OCI-LY3 (cell line): ENCODE measurements at regions not wholly inside any gene's neighbourhood (a gene's known extent, or its start where the extent isn't known, plus 50 kb on each side); places are given as distances from the start of the nearest gene placed in this dataset.

ENCODE experiments used
- H2AFZ ChIP-seq: fragments of 200-600, 300-600 bp; shearing (Covaris generic); 2 replicates; pipeline ENCODE4 v1.6.0; 2014; ENCODE audit warnings: antibody characterized with exemption, low read depth, low read length
- H3K27ac ChIP-seq: fragments of 200-600, 300-600 bp; sonication (generic); 2 replicates; pipeline ENCODE4 v1.5.1; 2014; ENCODE audit warnings: mild to moderate bottlenecking, low read length, moderate library complexity, mixed read lengths
- H3K27me3 ChIP-seq: fragments of 200-600, 300-600 bp; sonication (generic); 2 replicates; pipeline ENCODE4 v1.6.1; 2014; ENCODE audit warnings: low read depth, low read length, mixed read lengths
- H3K36me3 ChIP-seq: fragments of 200-600, 300-600 bp; sonication (generic); replicated peaks from 2 replicates; pipeline ENCODE3; 2014; ENCODE audit warnings: low read depth, low read length, mixed read lengths
- H3K4me1 ChIP-seq: fragments of 300-600, 200-600 bp; sonication (generic); 2 replicates; pipeline ENCODE4 v1.6.1; 2014; ENCODE audit warnings: low read length, mixed read lengths
- H3K4me2 ChIP-seq: fragments of 200-600, 300-600 bp; sonication (generic); 2 replicates; pipeline ENCODE4 v1.6.1; 2014; ENCODE audit warnings: low read length, mixed read lengths
- H3K4me3 ChIP-seq: fragments of 300-600, 200-600 bp; sonication (generic); 2 replicates; pipeline ENCODE4 v1.5.1; 2014; ENCODE audit warnings: antibody characterized with exemption, mild to moderate bottlenecking, low read length, moderate library complexity
- H3K79me2 ChIP-seq: fragments of 300-600, 200-600 bp; shearing (Covaris generic); 2 replicates; pipeline ENCODE4 v1.6.1; 2014; ENCODE audit warnings: mild to moderate bottlenecking, low read length, mixed read lengths
- H3K9ac ChIP-seq: fragments of 300-600, 200-600 bp; shearing (Covaris generic); 2 replicates; pipeline ENCODE4 v1.6.0; 2014; ENCODE audit warnings: mild to moderate bottlenecking, low read length, moderate library complexity
- H3K9me3 ChIP-seq: fragments of 200-600, 300-600 bp; shearing (Covaris generic); 2 replicates; pipeline ENCODE4 v1.6.1; 2014; ENCODE audit warnings: low read length, mixed read lengths; ENCODE audit not compliant: insufficient read depth
- H4K20me1 ChIP-seq: fragments of 200-600, 300-600 bp; sonication (generic); 2 replicates; pipeline ENCODE4 v1.6.1; 2016; ENCODE audit warnings: low read length, mixed read lengths; ENCODE audit not compliant: insufficient read depth
- EZH2phosphoT487 ChIP-seq: fragments of 200-600 bp; shearing (Covaris generic); IDR thresholded peaks from 2 replicates; pipeline ENCODE4 v1.6.1; 2018; ENCODE audit warnings: antibody characterized with exemption, mixed run types, low read depth
- TF ChIP-seq, protein P1 (sequence below): fragments of 200-600, 300-600 bp; sonication (generic); IDR thresholded peaks from 2 replicates; pipeline ENCODE4 v1.5.1; 2014; ENCODE audit warnings: antibody characterized with exemption, low read length, low read depth

DNA sequence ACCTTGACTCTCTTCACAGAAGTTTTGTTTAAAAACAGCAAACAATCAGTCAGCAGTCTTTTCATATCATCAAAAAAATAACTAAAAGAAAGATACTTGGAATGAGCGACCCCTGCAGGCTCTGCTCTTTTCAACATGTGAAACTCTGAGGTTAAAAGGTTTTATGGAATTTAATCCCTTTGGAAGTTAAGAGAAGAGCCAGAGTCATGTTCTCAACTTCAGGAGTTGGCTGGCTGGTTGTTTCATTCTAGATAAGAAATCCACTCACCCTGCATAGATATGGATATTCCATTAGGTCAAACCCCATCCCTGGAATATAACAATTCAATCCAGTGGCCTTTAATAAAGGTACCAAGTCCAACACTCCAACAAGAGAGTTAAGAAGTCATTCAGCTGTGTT lies 115.6 kb upstream of the RMDN2 start:
- H3K4me1 ChIP-seq, result peaks cover 4% of the 10 kb centered on the region; the same call in 1 of the 2 replicates
- H3K4me3 ChIP-seq, result no peak overlapping the region
- TF ChIP-seq, protein P1, sequence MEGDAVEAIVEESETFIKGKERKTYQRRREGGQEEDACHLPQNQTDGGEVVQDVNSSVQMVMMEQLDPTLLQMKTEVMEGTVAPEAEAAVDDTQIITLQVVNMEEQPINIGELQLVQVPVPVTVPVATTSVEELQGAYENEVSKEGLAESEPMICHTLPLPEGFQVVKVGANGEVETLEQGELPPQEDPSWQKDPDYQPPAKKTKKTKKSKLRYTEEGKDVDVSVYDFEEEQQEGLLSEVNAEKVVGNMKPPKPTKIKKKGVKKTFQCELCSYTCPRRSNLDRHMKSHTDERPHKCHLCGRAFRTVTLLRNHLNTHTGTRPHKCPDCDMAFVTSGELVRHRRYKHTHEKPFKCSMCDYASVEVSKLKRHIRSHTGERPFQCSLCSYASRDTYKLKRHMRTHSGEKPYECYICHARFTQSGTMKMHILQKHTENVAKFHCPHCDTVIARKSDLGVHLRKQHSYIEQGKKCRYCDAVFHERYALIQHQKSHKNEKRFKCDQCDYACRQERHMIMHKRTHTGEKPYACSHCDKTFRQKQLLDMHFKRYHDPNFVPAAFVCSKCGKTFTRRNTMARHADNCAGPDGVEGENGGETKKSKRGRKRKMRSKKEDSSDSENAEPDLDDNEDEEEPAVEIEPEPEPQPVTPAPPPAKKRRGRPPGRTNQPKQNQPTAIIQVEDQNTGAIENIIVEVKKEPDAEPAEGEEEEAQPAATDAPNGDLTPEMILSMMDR, result peak; percentile 69
- TF ChIP-seq EZH2phosphoT487, result no peak
- H3K36me3 ChIP-seq, result no peaks in the 10 kb centered on the region
- no peaks in the 10 kb centered on the region for H3K79me2 ChIP-seq
- no peak overlapping the region for H3K9ac ChIP-seq
- H4K20me1 ChIP-seq, result no peaks in the 10 kb centered on the region
- no peak overlapping the region for H3K4me2 ChIP-seq
- H3K27me3 ChIP-seq, result no peaks in the 10 kb centered on the region; the same call in 1 of the 2 replicates
- H2AFZ ChIP-seq, result no peak overlapping the region
- 0 out of 2 replicates have a peak, but pooled peaks cover 7% of the 10 kb centered on the region for H3K9me3 ChIP-seq
- H3K27ac ChIP-seq, result no peak overlapping the region

DNA sequence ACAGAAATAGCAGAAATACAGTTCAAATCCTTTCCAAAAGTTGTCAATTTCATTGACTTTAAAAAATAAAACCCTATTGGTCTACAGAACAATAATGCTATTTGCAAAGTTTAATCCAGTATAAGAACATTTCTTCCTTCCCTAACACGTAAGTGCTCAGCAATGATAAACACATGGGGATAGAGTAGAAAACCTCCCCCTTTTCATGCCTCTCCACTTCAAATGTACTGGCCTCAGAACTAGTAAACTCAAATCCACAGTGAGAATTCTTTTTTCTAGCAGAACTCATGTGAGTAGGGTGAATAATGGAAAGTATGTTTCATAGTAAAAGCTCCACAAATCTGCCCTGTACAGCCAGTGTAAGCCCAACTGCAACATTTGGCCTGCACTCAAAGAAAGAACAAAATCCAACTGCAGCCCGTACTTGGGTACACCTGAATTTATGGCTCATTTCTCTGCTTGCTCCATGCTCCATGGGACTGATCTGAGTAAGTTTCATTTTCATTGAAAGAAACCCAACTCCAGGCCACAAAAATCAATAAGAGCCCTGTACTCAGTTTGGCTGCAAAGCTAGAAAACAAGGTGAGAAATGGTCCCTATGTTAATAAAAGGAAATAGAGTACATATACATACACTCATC lies 115.0 kb upstream of the RMDN2 start:
- H3K27ac ChIP-seq, result no peak overlapping the region
- no peaks in the 10 kb centered on the region; the same call in 1 of the 2 replicates for H3K27me3 ChIP-seq
- H2AFZ ChIP-seq, result no peak overlapping the region
- H3K9ac ChIP-seq, result no peak overlapping the region
- H3K4me1 ChIP-seq, result peaks cover 4% of the 10 kb centered on the region; the same call in 1 of the 2 replicates
- H3K79me2 ChIP-seq, result no peaks in the 10 kb centered on the region
- TF ChIP-seq EZH2phosphoT487, result no peak
- TF ChIP-seq, protein P1, result no peak
- no peaks in the 10 kb centered on the region for H3K36me3 ChIP-seq
- no peaks in the 10 kb centered on the region for H4K20me1 ChIP-seq
- no peak overlapping the region for H3K4me3 ChIP-seq
- H3K9me3 ChIP-seq, result 0 out of 2 replicates have a peak, but pooled peaks cover 7% of the 10 kb centered on the region
- H3K4me2 ChIP-seq, result no peak overlapping the region

DNA sequence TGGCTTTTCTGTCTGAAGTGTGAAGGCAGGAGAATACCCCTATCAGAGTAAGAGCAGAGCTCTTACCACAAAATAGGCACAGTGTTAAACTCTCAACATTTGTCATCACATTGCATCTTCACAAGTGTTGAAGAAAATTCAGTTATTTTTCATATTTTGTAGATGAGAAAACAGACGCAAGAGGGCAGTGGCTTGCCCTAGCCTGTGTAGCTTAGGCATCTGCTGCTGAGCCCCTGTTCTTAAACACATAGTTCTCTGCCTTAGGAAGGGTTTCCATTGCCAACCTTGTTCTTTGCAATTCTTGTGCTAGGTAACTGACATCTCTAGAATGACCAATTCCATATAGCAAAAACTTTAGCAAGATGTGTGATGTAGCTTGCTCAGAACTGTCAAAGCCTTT lies 112.7 kb upstream of the RMDN2 start:
- H4K20me1 ChIP-seq, result no peaks in the 10 kb centered on the region
- no peaks in the 10 kb centered on the region; the same call in 1 of the 2 replicates for H3K27me3 ChIP-seq
- H3K4me1 ChIP-seq, result peaks cover 4% of the 10 kb centered on the region; the same call in 1 of the 2 replicates
- H3K4me2 ChIP-seq, result no peak overlapping the region
- H3K27ac ChIP-seq, result no peak overlapping the region
- no peaks in the 10 kb centered on the region for H3K79me2 ChIP-seq
- no peak overlapping the region for H3K4me3 ChIP-seq
- no peak for TF ChIP-seq EZH2phosphoT487
- TF ChIP-seq, protein P1, result peak; percentile 71
- H3K9ac ChIP-seq, result no peak overlapping the region
- H3K9me3 ChIP-seq, result 0 out of 2 replicates have a peak, but pooled peaks cover 7% of the 10 kb centered on the region
- no peaks in the 10 kb centered on the region for H3K36me3 ChIP-seq
- no peak overlapping the region for H2AFZ ChIP-seq

DNA sequence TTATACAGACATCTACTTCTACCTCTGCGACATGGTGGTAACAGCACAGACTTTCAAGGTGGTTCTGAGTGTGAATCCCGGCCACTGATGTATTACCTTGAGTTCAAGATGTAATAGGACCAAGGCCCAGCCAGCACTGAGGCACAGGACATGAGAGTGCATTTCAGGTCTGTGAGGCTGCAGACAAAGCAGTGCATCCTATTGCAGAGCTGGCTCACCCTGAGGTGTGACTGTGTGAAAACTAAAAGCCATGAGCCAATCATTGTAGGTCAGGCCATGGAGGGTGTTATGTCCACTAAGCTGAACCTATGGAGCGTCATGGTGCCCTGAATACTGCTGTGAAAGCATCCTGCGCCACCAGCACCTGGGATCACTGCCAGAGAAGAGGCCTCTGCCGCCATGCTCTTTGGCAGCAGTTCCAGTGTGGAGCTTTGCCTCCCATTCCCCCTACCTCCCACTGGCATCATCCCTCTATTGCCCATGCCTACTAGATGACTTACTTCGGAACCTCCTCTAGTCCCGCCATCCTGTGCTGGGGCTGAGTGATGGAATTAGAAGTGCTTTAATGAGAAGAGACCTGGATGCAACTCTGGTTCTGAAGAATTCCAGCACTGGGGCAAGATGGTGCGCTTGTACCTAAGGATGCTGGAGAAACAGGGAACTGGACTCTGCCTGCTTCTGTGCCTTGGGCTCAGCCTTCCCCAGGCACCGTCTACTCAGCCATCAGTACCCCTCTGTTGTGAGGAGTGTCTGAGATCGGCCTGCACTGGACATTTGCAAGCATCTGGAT lies 112.0 kb upstream of the RMDN2 start:
- Histone ChIP-seq H3K27ac (no peak overlapping the region), H4K20me1 (no peaks in the 10 kb centered on the region), H3K9me3 (0 out of 2 replicates have a peak, but pooled peaks cover 4% of the 10 kb centered on the region), H3K4me1 (peaks cover 4% of the 10 kb centered on the region; the same call in 1 of the 2 replicates), H3K4me2 (no peak overlapping the region), H3K27me3 (no peaks in the 10 kb centered on the region; the same call in 1 of the 2 replicates), H3K79me2 (no peaks in the 10 kb centered on the region), H2AFZ (no peak overlapping the region), H3K36me3 (no peaks in the 10 kb centered on the region), H3K4me3 (no peak overlapping the region), H3K9ac (no peak overlapping the region)
- TF ChIP-seq EZH2phosphoT487, result no peak
- TF ChIP-seq, protein P1, result no peak
